Gastrocnemius medialis (tissue), 4 donors: ENCODE measurements at regions not wholly inside any gene's neighbourhood (a gene's known extent, or its start where the extent isn't known, plus 50 kb on each side); places are given as distances from the start of the nearest gene placed in this dataset.

Experiments
- ATAC-seq, 2 donors: fragments of 150-250 bp; one replicate each; pipeline ENCODE4 v1.9.1; 2016
- DNase-seq, 2 donors: peaks; one replicate each; pipeline ENCODE4 v3.0.0-alpha.2; 2019
- H3K27ac ChIP-seq, 4 donors: fragments of 200-600 bp; sonication (generic); 1 replicate in 1 of 4; 2 replicates in 3 of 4; pipeline ENCODE4 v1.5.1; 2016 to 2018; ENCODE audit warnings: mild to moderate bottlenecking in 2 of 4, moderate library complexity in 1 of 4
- H3K27me3 ChIP-seq, 3 donors: fragments of 200-600 bp; sonication (generic) in 2 of 3; 1 replicate in 1 of 3; 2 replicates in 2 of 3; pipeline versions ENCODE4 v1.5.1 to v1.6.0; 2016 to 2019; ENCODE audit warnings: mild to moderate bottlenecking in 1 of 3, moderate library complexity in 1 of 3
- H3K36me3 ChIP-seq, 2 donors: fragments of 200-600 bp; sonication (generic) in 1 of 2; one replicate each; pipeline ENCODE4 v1.5.1; 2017 to 2018
- H3K4me1 ChIP-seq, 2 donors: fragments of 200-600 bp; sonication (generic) in 1 of 2; one replicate each; pipeline ENCODE4 v1.5.1; 2016 to 2017; ENCODE audit warnings: mild to moderate bottlenecking in 2 of 2
- H3K4me3 ChIP-seq, 4 donors: fragments of 200-600 bp; sonication (generic) in 3 of 4; 1 replicate in 1 of 4; 2 replicates in 3 of 4; pipeline ENCODE4 v1.5.1; 2016 to 2019; ENCODE audit warnings: mild to moderate bottlenecking in 2 of 4
- H3K9me3 ChIP-seq, 3 donors: fragments of 200-600 bp; sonication (generic) in 2 of 3; 1 replicate in 1 of 3; 2 replicates in 2 of 3; pipeline ENCODE4 v1.5.1; 2016 to 2019
- CTCF ChIP-seq, 5 experiments: fragments of 450-650 bp in 3 of 5; fragments of 200-600 bp in 2 of 5; sonication (generic) in 2 of 5; IDR thresholded peaks in 4 of 5; conservative IDR thresholded peaks in 1 of 5; 1 replicate in 4 of 5; 2 replicates in 1 of 5; pipeline ENCODE4 v1.5.1; 2016 to 2019; ENCODE audit warnings: antibody characterized with exemption in 5 of 5, mild to moderate bottlenecking in 3 of 5, moderate library complexity in 3 of 5
- POLR2A ChIP-seq, 2 donors: fragments of 450-650 bp; IDR thresholded peaks; one replicate each; pipeline ENCODE4 v1.6.1; 2017; ENCODE audit warnings: antibody characterized with exemption in 2 of 2, mild to moderate bottlenecking in 2 of 2, moderate library complexity in 2 of 2
- in situ Hi-C, 4 donors: fragments of 200-750 bp; cut with MboI; loops; one replicate each; pipeline versions ENCODE4 v1.15.0 to v1.8.0; 2017; ENCODE audit warnings: low sequenced_read_pairs in 4 of 4
- intact Hi-C: fragments of 100-400 bp; cut with DNase I; formaldehyde crosslinking; loops from one replicate; pipeline ENCODE4 v1.15.1; 2023; ENCODE audit warnings: low total_unique reads

- H3K4me1 ChIP-seq: peaks cover 16 to 19% of the 10 kb centered on the region in 2 donors
- TF ChIP-seq CTCF (IDR thresholded peaks at IDR 0.05 in 4 of 5, conservative IDR thresholded peaks at IDR 0.05 in 1 of 5) (no peak), POLR2A (IDR thresholded peaks at IDR 0.05) (no peak)
- no peaks in the 10 kb centered on the region for H3K9me3 ChIP-seq
- intact Hi-C loops (no loop called here), in situ Hi-C loops (no loop called here)
- H3K27ac ChIP-seq: no peak overlapping the region
- no peaks in the 10 kb centered on the region for H3K36me3 ChIP-seq
- H3K4me3 ChIP-seq: no peak overlapping the region
- ATAC-seq (no peak), DNase-seq (no peak)
- no peaks in the 10 kb centered on the region for H3K27me3 ChIP-seq
Observed at GRCh38 chr14:89534902-89535685, 118.1 kb upstream of the FOXN3 start.

DNA sequence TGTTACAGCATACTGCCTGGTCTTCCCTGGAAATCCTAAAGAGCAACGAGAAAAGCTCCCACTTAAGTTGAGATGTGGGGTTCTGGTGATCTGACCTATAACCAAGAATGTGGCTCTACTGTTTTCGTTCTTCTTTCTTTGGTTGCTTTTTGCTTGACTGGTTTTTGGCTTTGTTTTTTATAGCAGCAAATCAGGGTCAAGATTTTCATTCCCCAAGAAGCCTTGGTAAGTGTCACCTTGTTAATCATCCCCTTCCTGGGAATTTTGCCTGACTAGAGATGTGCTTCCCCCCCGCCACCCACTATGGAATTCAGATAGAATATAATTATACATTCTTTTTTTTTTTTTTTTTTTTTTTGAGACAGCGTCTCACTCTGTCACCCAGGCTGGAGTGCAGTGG, 116.7 kb upstream of the FOXN3 start:
- Histone ChIP-seq H3K36me3 (no peaks in the 10 kb centered on the region), H3K9me3 (no peaks in the 10 kb centered on the region), H3K4me1 (peaks cover 16 to 19% of the 10 kb centered on the region in 2 donors), H3K27ac (no peak overlapping the region), H3K27me3 (no peaks in the 10 kb centered on the region), H3K4me3 (no peak overlapping the region)
- no peak for DNase-seq
- no peak for ATAC-seq
- in situ Hi-C loops: no loop called here
- intact Hi-C loops: no loop called here
- TF ChIP-seq CTCF (IDR thresholded peaks at IDR 0.05 in 4 of 5, conservative IDR thresholded peaks at IDR 0.05 in 1 of 5) (no peak), POLR2A (IDR thresholded peaks at IDR 0.05) (no peak)

DNA sequence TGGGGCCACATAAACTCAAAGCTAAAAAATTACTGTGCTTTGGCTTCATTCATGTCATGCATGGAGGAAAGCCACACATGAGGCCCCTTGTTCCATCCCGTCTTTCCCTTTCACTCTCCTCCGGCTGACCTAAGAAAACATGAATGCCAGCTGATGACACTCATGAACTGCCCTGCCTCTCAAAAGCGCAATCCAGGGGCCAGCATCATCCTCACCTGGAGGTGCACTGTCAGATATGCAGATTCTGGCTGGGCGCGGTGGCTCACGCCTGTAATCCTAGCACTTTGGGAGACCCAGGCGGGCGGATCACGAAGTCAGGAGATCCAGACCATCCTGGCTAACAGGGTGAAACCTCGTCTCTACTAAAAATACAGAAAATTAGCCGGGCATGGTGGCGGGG, 116.1 kb upstream of the FOXN3 start:
- in situ Hi-C loops (no loop called here), intact Hi-C loops (no loop called here)
- ATAC-seq: no peak
- H3K36me3 ChIP-seq: no peaks in the 10 kb centered on the region
- TF ChIP-seq POLR2A (IDR thresholded peaks at IDR 0.05): no peak
- TF ChIP-seq CTCF (IDR thresholded peaks at IDR 0.05 in 4 of 5, conservative IDR thresholded peaks at IDR 0.05 in 1 of 5): no peak
- no peaks in the 10 kb centered on the region for H3K27me3 ChIP-seq
- no peak overlapping the region for H3K4me3 ChIP-seq
- no peak overlapping the region for H3K27ac ChIP-seq
- DNase-seq: no peak
- H3K4me1 ChIP-seq: peaks cover 16 to 19% of the 10 kb centered on the region in 2 donors
- no peaks in the 10 kb centered on the region for H3K9me3 ChIP-seq

GRCh38 chr14:89531661-89532335, 114.8 kb upstream of the FOXN3 start:
- no peak for DNase-seq
- Histone ChIP-seq H3K9me3 (no peaks in the 10 kb centered on the region), H3K27me3 (no peaks in the 10 kb centered on the region), H3K4me3 (no peak overlapping the region), H3K36me3 (no peaks in the 10 kb centered on the region), H3K27ac (no peak overlapping the region), H3K4me1 (peaks cover 16 to 19% of the 10 kb centered on the region in 2 donors)
- intact Hi-C loops (no loop called here), in situ Hi-C loops (no loop called here)
- ATAC-seq: no peak
- TF ChIP-seq CTCF (IDR thresholded peaks at IDR 0.05 in 4 of 5, conservative IDR thresholded peaks at IDR 0.05 in 1 of 5): no peak
- no peak for TF ChIP-seq POLR2A (IDR thresholded peaks at IDR 0.05)
